ENCODE measurements at regions not wholly inside any gene's neighbourhood (a gene's known extent, or its start where the extent isn't known, plus 50 kb on each side); places are given as distances from the start of the nearest gene placed in this dataset.

- TF ChIP-seq CTCF (IDR thresholded peaks at IDR 0.05; ENCODE audit: insufficient read depth, low read length, poor library complexity, severe bottlenecking) (no peak), EZH2phosphoT487 (conservative IDR thresholded peaks at IDR 0.05; ENCODE audit: low read length) (no peak)
Measured at GRCh38 chr12:89950421-89950820, 241.8 kb upstream of the ATP2B1 start.
